Vagina (tissue), 2 donors: ENCODE measurements at regions not wholly inside any gene's neighbourhood (a gene's known extent, or its start where the extent isn't known, plus 50 kb on each side); places are given as distances from the start of the nearest gene placed in this dataset.

Experiments
- CTCF ChIP-seq, 3 experiments: fragments of 450-650 bp in 2 of 3; fragments of 200-600 bp in 1 of 3; sonication (generic) in 1 of 3; IDR thresholded peaks; one replicate each; pipeline ENCODE4 v1.5.1; 2017 to 2019; ENCODE audit warnings: antibody characterized with exemption in 3 of 3, mild to moderate bottlenecking in 2 of 3, moderate library complexity in 2 of 3
- POLR2A ChIP-seq, 2 donors: fragments of 450-650 bp; IDR thresholded peaks; one replicate each; pipeline ENCODE4 v1.6.1; 2017; ENCODE audit warnings: antibody characterized with exemption in 2 of 2, mild to moderate bottlenecking in 2 of 2, moderate library complexity in 2 of 2

DNA sequence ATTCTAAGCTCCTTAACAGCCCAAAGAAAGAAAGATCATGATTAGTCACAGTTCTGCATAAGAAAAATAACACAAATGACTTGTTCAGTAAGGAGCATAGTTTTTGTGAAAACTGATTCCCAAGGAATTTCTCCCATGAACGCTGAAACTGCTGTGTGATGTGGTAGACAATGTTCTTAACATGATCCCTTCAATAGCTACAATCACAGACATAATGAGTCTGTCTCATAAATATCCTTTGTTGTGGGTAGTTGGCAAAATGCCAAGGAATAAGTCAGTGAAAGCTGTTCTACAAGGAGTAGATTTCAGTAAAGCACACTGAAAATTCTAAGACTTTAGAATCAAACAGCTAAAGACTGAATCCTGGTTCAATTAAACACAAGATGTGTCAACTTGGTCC is 404.8 kb downstream of the HLX start:
- TF ChIP-seq CTCF (IDR thresholded peaks at IDR 0.05) (no peak), POLR2A (IDR thresholded peaks at IDR 0.05) (no peak)
